ENCODE measurements at regions not wholly inside any gene's neighbourhood (a gene's known extent, or its start where the extent isn't known, plus 50 kb on each side); places are given as distances from the start of the nearest gene placed in this dataset.

- TF ChIP-seq CTCF (IDR thresholded peaks at IDR 0.05), result no peak
- no peak for TF ChIP-seq REST (IDR thresholded peaks at IDR 0.05; ENCODE audit: insufficient read depth in 1 of 2, low read depth in 2 of 2, low read length in 1 of 2)
Measured at GRCh38 chr3:80898211-80898610, 863.2 kb downstream of the GBE1 start.

Data from Panc1 (cell line).